Keratinocyte (primary cell): ENCODE measurements at regions not wholly inside any gene's neighbourhood (a gene's known extent, or its start where the extent isn't known, plus 50 kb on each side); places are given as distances from the start of the nearest gene placed in this dataset.
A peak's percentile ranks its signal among the peaks of the same experiment; 100 is the strongest.

Experiments
- DNase-seq: peaks from one replicate; pipeline ENCODE4 v3.0.0-alpha.2; 2011; ENCODE audit warnings: low read depth, missing footprints, low spot score
- FAIRE-seq: peaks from 2 replicates; lab custom pipeline; 2011; peaks lifted over from hg19 to GRCh38; lab: Jason Lieb, UNC
- H2AFZ ChIP-seq: 2 replicates; pipeline ENCODE4 v1.6.0; 2012; ENCODE audit warnings: low read length, control low read depth, inconsistent platforms; ENCODE audit not compliant: control insufficient read depth
- H3K27ac ChIP-seq: 2 replicates; pipeline ENCODE4 v1.5.1; 2011; ENCODE audit warnings: low read length; ENCODE audit not compliant: control insufficient read depth, insufficient read depth
- H3K27me3 ChIP-seq: 3 replicates; pipeline ENCODE4 v1.6.0; 2011; ENCODE audit warnings: low read length; ENCODE audit not compliant: control insufficient read depth, insufficient read depth; ENCODE audit errors: extremely low read depth
- H3K36me3 ChIP-seq, 2 experiments: 2 replicates in 1 of 2; 3 replicates in 1 of 2; pipeline ENCODE4 v1.5.1; 2011; ENCODE audit warnings: low read length in 2 of 2, mild to moderate bottlenecking in 1 of 2; ENCODE audit not compliant: control insufficient read depth in 2 of 2, insufficient read depth in 2 of 2; ENCODE audit errors: extremely low read depth in 1 of 2
- H3K4me1 ChIP-seq: 3 replicates; pipeline ENCODE4 v1.5.1; 2011; ENCODE audit warnings: low read length; ENCODE audit not compliant: control insufficient read depth, insufficient read depth; ENCODE audit errors: extremely low read depth
- H3K4me2 ChIP-seq: 3 replicates; pipeline ENCODE4 v1.6.0; 2011; ENCODE audit warnings: low read depth, low read length; ENCODE audit not compliant: control insufficient read depth, insufficient read depth; ENCODE audit errors: extremely low read depth
- H3K4me3 ChIP-seq, 3 experiments: fragments of 200-600 bp in 1 of 3; sonication (generic) in 1 of 3; 2 replicates in 2 of 3; 3 replicates in 1 of 3; pipeline ENCODE4 v1.5.1; 2011 to 2016; ENCODE audit warnings: low read length in 3 of 3, mild to moderate bottlenecking in 3 of 3, control low read depth in 2 of 3, inconsistent platforms in 1 of 3, low read depth in 1 of 3, mixed read lengths in 1 of 3, mixed run types in 1 of 3, moderate library complexity in 1 of 3; ENCODE audit not compliant: control insufficient read depth in 2 of 3, insufficient read depth in 2 of 3; ENCODE audit errors: extremely low read depth in 1 of 3
- H3K79me2 ChIP-seq: 2 replicates; pipeline ENCODE4 v1.6.0; 2012; ENCODE audit warnings: low read length; ENCODE audit not compliant: control insufficient read depth, insufficient read depth
- H3K9ac ChIP-seq: 3 replicates; pipeline ENCODE4 v1.6.0; 2011; ENCODE audit warnings: low read length; ENCODE audit not compliant: control insufficient read depth, insufficient read depth; ENCODE audit errors: extremely low read depth
- H3K9me1 ChIP-seq: 3 replicates; pipeline ENCODE4 v1.6.0; 2011; ENCODE audit warnings: low read length; ENCODE audit not compliant: control insufficient read depth, insufficient read depth; ENCODE audit errors: extremely low read depth
- H3K9me3 ChIP-seq: 2 replicates; pipeline ENCODE4 v1.5.1; 2012; ENCODE audit warnings: low read depth, low read length; ENCODE audit not compliant: control insufficient read depth
- H4K20me1 ChIP-seq: 3 replicates; pipeline ENCODE4 v1.6.0; 2011; ENCODE audit warnings: low read length; ENCODE audit not compliant: control insufficient read depth, insufficient read depth; ENCODE audit errors: extremely low read depth
- EZH2 ChIP-seq: IDR thresholded peaks from one replicate; pipeline ENCODE4 v1.6.1; 2012; ENCODE audit warnings: inconsistent platforms, mild to moderate bottlenecking, low read length, moderate library complexity
- dilution Hi-C: fragments of 300-500 bp; cut with MboI; formaldehyde crosslinking; loops from one replicate; pipeline ENCODE4 v1.7.0; 2020; ENCODE audit warnings: low sequenced_read_pairs; ENCODE audit not compliant: extremely low pct_ligation_motif_present
- TF ChIP-seq, protein P1 (sequence below), 3 experiments: IDR thresholded peaks in 1 of 3; conservative IDR thresholded peaks in 1 of 3; optimal IDR thresholded peaks in 1 of 3; 2 replicates in 2 of 3; 3 replicates in 1 of 3; pipeline versions ENCODE3 to v1.5.1; 2011; ENCODE audit warnings: low read length in 3 of 3, mild to moderate bottlenecking in 3 of 3, moderate library complexity in 2 of 3, control low read depth in 1 of 3, inconsistent platforms in 1 of 3; ENCODE audit not compliant: insufficient read depth in 2 of 3; ENCODE audit errors: extremely low read depth in 1 of 3

DNA sequence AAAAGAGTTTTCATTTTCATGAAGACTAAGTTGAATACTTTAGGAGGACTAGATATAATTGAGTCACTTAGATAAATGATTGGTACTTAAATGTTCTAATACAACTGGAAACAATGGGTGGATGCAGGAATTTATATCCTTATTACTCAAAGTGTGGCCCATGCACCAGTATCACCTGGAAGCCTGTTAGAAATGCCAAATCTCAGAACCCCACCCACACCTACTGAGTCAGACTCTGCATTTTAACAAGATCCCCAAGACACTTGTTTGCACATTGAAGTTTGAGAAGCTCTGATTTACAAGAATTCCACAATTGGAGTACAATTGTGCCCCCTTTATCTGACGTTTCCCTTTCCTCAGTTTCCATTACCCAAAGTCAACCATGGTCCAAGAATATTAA, 239.0 kb downstream of the AUH start:
- Histone ChIP-seq H3K79me2 (no peaks in the 10 kb centered on the region), H3K4me1 (peaks cover 32% of the 10 kb centered on the region), H3K4me3 (no peak overlapping the region), H3K9me3 (no peaks in the 10 kb centered on the region), H2AFZ (no peak overlapping the region), H3K36me3 (no peaks in the 10 kb centered on the region), H3K27me3 (no peaks in the 10 kb centered on the region), H4K20me1 (no peaks in the 10 kb centered on the region), H3K27ac (no peak overlapping the region), H3K9ac (no peak overlapping the region), H3K4me2 (no peak overlapping the region), H3K9me1 (no peaks in the 10 kb centered on the region)
- FAIRE-seq: peak; percentile 79
- TF ChIP-seq EZH2: no peak
- TF ChIP-seq, protein P1, sequence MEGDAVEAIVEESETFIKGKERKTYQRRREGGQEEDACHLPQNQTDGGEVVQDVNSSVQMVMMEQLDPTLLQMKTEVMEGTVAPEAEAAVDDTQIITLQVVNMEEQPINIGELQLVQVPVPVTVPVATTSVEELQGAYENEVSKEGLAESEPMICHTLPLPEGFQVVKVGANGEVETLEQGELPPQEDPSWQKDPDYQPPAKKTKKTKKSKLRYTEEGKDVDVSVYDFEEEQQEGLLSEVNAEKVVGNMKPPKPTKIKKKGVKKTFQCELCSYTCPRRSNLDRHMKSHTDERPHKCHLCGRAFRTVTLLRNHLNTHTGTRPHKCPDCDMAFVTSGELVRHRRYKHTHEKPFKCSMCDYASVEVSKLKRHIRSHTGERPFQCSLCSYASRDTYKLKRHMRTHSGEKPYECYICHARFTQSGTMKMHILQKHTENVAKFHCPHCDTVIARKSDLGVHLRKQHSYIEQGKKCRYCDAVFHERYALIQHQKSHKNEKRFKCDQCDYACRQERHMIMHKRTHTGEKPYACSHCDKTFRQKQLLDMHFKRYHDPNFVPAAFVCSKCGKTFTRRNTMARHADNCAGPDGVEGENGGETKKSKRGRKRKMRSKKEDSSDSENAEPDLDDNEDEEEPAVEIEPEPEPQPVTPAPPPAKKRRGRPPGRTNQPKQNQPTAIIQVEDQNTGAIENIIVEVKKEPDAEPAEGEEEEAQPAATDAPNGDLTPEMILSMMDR (optimal IDR thresholded peaks at IDR 0.05 in 1 of 3, IDR thresholded peaks at IDR 0.05 in 1 of 3, conservative IDR thresholded peaks at IDR 0.05 in 1 of 3; ENCODE audit: extremely low read depth in 1 of 3, insufficient read depth in 2 of 3, low read length in 3 of 3): no peak
- DNase-seq: no peak
- dilution Hi-C loops: no loop called here

DNA sequence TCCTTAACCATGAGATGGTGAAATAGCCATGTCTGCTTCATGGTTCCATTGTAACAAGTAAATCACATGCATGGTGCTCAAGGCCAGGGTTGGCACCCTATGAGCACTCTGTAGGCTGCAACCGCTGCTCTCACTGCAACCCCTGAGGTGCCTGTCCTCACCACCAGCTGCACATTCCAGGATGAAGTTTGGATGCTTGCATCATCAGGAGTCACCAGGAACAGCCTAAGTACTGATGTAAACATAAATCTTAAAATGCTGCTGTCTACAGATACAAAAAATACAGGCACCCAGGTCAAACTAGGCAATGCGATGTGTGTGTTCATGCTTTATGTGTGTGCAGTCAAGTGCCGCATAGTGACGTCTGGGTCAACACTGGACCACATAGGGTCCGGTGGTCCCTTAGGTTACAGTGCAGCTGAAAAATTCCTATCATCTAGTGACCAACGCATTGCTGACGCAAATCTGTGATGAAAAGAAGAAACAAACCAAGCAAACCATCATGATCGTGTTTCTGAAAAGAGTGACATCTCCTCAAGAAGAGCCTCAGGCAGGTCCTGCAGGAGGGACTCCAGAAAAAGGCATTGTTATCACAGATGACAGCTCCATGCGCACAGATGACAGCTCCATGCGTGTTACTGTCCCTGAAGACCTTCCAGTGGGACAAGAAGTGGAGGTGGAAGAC, 234.8 kb downstream of the AUH start:
- Histone ChIP-seq H3K27me3 (no peaks in the 10 kb centered on the region), H3K4me1 (peaks cover 19% of the 10 kb centered on the region), H3K4me3 (no peak overlapping the region), H3K79me2 (no peaks in the 10 kb centered on the region), H3K36me3 (no peaks in the 10 kb centered on the region), H3K27ac (no peak overlapping the region), H4K20me1 (no peaks in the 10 kb centered on the region), H3K9me1 (no peaks in the 10 kb centered on the region), H3K9me3 (no peaks in the 10 kb centered on the region), H2AFZ (no peak overlapping the region), H3K9ac (no peak overlapping the region), H3K4me2 (no peak overlapping the region)
- DNase-seq (no peak), FAIRE-seq (peak; percentile 49)
- no peak for TF ChIP-seq EZH2
- TF ChIP-seq, protein P1 (optimal IDR thresholded peaks at IDR 0.05 in 1 of 3, IDR thresholded peaks at IDR 0.05 in 1 of 3, conservative IDR thresholded peaks at IDR 0.05 in 1 of 3; ENCODE audit: extremely low read depth in 1 of 3, insufficient read depth in 2 of 3, low read length in 3 of 3): no peak
- dilution Hi-C loops: no loop called here
